Calu3 (cell line): ENCODE measurements at regions not wholly inside any gene's neighbourhood (a gene's known extent, or its start where the extent isn't known, plus 50 kb on each side); places are given as distances from the start of the nearest gene placed in this dataset.
A peak's percentile ranks its signal among the peaks of the same experiment; 100 is the strongest.

Experiments used
- BruUV-seq: library from RNA; stranded (reverse); fragments of 400-500 nt; replicated peaks from 2 replicates; lab custom pipeline; 2021; lab: Mats Ljungman, UMichigan
- CTCF ChIA-PET: fragments of 300-600 bp; sonication (Branson Sonifier 250); formaldehyde crosslinking; loops from one replicate; lab custom pipeline; 2022; ENCODE audit warnings: antibody characterized with exemption; lab: Charles Lee
- DNase-seq: peaks from one replicate; pipeline ENCODE4 v3.0.0; 2022
- H3K27ac Mint-ChIP-seq: one replicate; pipeline ENCODE4 v1.8.0; 2022; ENCODE audit warnings: mixed read lengths; ENCODE audit not compliant: unreplicated experiment
- H3K27me3 Mint-ChIP-seq: one replicate; pipeline ENCODE4 v1.8.0; 2022; ENCODE audit warnings: mixed read lengths; ENCODE audit not compliant: unreplicated experiment
- H3K36me3 Mint-ChIP-seq: one replicate; pipeline ENCODE4 v1.8.0; 2022; ENCODE audit warnings: mild to moderate bottlenecking, moderate library complexity, mixed read lengths; ENCODE audit not compliant: insufficient read depth, unreplicated experiment
- H3K4me1 Mint-ChIP-seq: one replicate; pipeline ENCODE4 v1.8.0; 2022; ENCODE audit warnings: mild to moderate bottlenecking, low read depth, mixed read lengths; ENCODE audit not compliant: unreplicated experiment
- H3K4me3 Mint-ChIP-seq: one replicate; pipeline ENCODE4 v1.8.0; 2022; ENCODE audit warnings: mild to moderate bottlenecking, low read depth, moderate library complexity, mixed read lengths; ENCODE audit not compliant: unreplicated experiment
- H3K9me3 Mint-ChIP-seq: one replicate; pipeline ENCODE4 v1.8.0; 2022; ENCODE audit warnings: low read depth, mixed read lengths; ENCODE audit not compliant: unreplicated experiment
- intact Hi-C: fragments of 100-400 bp; cut with micrococcal nuclease; formaldehyde crosslinking; loops from one replicate; pipeline ENCODE4 v1.10.0; 2022; ENCODE audit not compliant: unreplicated experiment
- TF ChIP-seq, protein P1 (sequence below): fragments of 200-600 bp; IDR thresholded peaks from one replicate; pipeline ENCODE4 v1.8.0; 2022; ENCODE audit warnings: antibody characterized with exemption; ENCODE audit not compliant: unreplicated experiment

DNA sequence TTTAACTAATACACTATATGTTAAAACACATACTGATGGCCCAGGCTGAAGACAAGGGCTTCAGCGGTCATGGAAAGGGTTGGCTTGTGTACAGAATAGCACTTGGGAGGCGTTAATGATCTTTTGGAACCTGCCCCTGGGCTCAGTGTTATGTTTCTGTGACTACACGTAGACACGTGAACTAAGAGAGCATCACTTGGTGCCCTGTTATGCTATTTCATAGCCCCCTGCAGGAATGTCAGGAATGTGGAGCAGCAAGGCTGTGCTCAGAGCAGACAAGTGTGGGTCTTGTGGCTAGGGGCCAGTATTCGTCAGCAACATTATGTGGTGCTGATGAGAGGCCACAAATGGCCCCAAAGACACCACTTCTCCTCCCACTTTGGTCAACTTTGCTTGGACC lies 132.4 kb downstream of the MAP3K21 start:
- Mint-ChIP-seq H3K9me3 (no peaks in the 10 kb centered on the region), H3K4me3 (no peak overlapping the region), H3K27me3 (no peaks in the 10 kb centered on the region), H3K4me1 (peaks cover 10% of the 10 kb centered on the region), H3K36me3 (no peaks in the 10 kb centered on the region), H3K27ac (no peak overlapping the region)
- peak; percentile 13 for DNase-seq
- CTCF ChIA-PET = no interaction called here
- BruUV-seq = no TSS peak
- TF ChIP-seq, protein P1, sequence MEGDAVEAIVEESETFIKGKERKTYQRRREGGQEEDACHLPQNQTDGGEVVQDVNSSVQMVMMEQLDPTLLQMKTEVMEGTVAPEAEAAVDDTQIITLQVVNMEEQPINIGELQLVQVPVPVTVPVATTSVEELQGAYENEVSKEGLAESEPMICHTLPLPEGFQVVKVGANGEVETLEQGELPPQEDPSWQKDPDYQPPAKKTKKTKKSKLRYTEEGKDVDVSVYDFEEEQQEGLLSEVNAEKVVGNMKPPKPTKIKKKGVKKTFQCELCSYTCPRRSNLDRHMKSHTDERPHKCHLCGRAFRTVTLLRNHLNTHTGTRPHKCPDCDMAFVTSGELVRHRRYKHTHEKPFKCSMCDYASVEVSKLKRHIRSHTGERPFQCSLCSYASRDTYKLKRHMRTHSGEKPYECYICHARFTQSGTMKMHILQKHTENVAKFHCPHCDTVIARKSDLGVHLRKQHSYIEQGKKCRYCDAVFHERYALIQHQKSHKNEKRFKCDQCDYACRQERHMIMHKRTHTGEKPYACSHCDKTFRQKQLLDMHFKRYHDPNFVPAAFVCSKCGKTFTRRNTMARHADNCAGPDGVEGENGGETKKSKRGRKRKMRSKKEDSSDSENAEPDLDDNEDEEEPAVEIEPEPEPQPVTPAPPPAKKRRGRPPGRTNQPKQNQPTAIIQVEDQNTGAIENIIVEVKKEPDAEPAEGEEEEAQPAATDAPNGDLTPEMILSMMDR = no peak
- intact Hi-C loops = no loop called here

DNA sequence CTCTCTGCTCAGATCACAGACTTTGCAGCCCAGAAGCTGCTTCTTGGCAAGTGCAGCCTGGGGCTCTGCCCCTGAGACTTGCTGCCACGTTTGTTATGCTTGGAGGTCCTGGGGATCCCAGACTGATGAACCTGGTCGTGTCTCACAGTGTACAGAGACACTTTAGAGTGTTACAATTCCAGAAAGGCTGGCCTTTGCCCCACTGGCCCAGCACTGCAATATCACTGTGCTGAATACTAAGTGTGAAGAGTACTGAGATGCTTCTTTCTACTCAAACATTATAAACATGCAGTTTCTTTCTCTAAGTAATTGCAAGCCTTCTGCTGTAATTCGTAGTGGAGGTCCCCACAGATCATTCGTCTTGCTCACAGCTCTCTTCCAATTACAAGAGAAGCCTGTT lies 133.2 kb downstream of the MAP3K21 start:
- CTCF ChIA-PET = no interaction called here
- intact Hi-C loops = no loop called here

DNA sequence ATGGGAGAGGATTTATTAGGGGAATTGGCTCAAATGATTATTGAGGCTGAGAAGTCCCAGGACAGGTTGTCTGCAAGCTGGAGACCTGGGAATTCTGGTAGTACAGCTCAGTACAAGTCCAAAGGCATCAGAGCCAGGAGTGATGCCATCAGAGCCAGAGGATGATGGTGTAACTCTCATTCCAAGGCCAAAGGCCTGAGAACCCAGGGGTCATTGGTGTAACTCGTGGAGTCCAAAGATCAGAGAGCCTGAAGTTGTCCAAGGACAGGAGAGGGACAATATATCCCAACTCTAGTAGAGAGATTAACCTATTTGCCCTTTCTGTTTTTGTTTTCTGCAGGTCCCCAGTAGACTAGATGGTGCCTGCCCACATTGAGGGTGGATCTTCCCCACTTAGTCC lies 134.3 kb downstream of the MAP3K21 start:
- Mint-ChIP-seq H3K36me3 (no peaks in the 10 kb centered on the region), H3K27me3 (no peaks in the 10 kb centered on the region), H3K27ac (no peak overlapping the region), H3K9me3 (no peaks in the 10 kb centered on the region), H3K4me3 (no peak overlapping the region), H3K4me1 (peaks cover 10% of the 10 kb centered on the region)
- TF ChIP-seq, protein P1 = no peak
- intact Hi-C loops = no loop called here
- CTCF ChIA-PET = no interaction called here
- DNase-seq = no peak
- BruUV-seq = no TSS peak

More for the DNA sequence above, 133.2 kb downstream of the MAP3K21 start:
- Mint-ChIP-seq H3K36me3 (no peaks in the 10 kb centered on the region), H3K27me3 (no peaks in the 10 kb centered on the region), H3K9me3 (no peaks in the 10 kb centered on the region), H3K27ac (no peak overlapping the region), H3K4me1 (peaks cover 10% of the 10 kb centered on the region), H3K4me3 (no peak overlapping the region)
- TF ChIP-seq, protein P1 = no peak
- BruUV-seq = no TSS peak
- no peak for DNase-seq

DNA sequence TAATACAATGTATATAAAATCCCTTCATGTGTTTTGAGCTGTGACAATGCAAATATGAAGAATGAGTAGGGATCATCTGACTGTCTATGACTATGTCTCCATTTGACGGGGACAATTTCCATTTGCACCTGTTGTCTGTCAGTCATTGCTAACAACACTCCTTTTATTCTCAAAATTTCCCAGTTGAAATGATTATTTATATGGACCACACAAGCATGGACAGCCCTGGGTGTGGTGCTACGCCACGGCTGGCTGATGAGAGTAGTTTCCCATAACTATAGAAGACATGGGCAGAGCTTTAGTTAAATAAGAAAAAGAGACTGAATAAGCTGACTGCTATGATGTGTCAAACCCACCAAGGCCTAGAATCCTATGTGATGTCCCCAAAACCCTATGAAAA lies 135.8 kb downstream of the MAP3K21 start:
- Mint-ChIP-seq H3K4me1 (peaks cover 10% of the 10 kb centered on the region), H3K9me3 (no peaks in the 10 kb centered on the region), H3K27ac (no peak overlapping the region), H3K36me3 (no peaks in the 10 kb centered on the region), H3K27me3 (no peaks in the 10 kb centered on the region), H3K4me3 (no peak overlapping the region)
- intact Hi-C loops = no loop called here
- BruUV-seq = no TSS peak
- TF ChIP-seq, protein P1 = no peak
- DNase-seq = no peak
- CTCF ChIA-PET = no interaction called here
